Amygdala (tissue), 56 donors: ENCODE measurements at regions not wholly inside any gene's neighbourhood (a gene's known extent, or its start where the extent isn't known, plus 50 kb on each side); places are given as distances from the start of the nearest gene placed in this dataset.

Source experiments
- DNase-seq, 56 donors: peaks; one replicate each; lab custom pipeline; 2025; lab: John Stamatoyannopoulos, UW

DNA sequence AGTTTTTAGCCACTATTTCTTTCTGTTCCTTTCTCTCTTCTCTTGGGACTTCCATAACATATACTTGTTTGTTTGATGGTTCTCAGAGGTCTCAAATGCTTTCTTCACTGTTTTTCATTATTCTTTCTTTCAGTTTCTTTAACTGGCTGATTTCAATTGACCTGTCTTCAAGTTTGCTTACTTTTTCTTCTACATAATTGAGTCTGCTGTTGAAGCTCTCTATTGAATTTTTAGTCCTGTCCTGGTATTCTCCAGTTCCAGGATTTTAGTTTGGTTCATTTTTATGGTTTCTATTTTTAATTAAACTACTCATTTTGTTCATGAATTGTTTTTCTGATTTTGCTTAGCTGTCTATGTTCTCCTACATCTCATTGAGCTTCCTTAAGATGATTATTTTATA is 1305.3 kb upstream of the CELF2 start:
- no peak for DNase-seq

DNA sequence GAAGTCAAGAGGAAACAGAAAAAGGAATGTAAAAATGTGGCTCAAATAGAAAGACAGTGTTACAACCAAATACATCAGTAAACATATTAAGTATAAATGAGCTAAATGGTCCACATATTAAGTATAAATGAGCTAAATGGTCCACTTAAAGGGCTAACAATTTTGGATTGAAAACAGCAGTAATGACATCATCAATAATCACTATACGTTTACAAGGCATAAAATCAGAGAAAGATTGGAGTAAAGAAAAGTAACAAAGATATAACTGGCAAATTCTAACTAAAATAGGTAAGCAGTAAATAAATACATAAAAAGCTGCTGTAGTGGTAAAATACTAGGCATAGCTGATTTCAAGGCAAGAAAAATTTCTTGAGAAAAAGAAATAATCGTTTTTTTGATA is 1298.4 kb upstream of the CELF2 start:
- DNase-seq: no peak

DNA sequence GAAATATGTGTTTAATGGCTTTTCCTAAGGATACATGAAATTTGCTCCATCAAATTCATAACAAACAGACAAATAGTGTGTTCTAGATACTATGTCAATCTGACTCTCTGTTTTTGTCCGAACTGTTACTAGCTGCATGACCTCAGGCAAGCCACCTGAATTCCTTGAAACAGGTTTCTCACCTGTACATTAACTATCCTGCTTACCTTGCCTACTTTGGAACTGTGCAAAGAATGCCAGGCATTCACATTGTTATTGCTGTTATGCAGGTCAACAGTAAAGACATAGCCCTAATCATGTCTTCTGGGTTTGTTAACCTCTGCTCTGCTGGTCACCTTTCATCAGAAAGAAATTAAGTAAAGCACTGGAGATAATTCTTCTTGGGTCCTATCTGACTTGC is 1283.9 kb upstream of the CELF2 start:
- no peak for DNase-seq

DNA sequence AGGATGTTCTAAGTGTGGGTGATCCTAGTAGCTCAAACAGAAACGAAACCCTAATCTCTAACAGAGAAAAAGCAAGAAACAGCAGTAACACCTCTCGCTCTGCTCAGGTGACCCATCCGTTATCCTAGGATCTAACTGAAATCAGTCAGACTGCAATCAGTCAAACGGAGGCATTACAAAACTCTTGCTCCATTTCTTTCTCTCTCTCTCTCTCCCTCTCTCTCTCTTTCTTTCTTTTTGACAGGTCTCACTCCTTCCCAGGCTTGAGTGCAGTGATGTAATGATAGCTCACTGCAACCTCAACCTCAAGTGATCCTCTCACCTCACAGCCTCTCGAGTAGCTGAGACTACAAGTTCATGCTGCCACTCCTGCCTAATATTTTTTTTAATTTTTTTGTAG is 1283.5 kb upstream of the CELF2 start:
- no peak for DNase-seq

- DNase-seq: no peak
Observed at GRCh38 chr10:9735731-9736130, 1281.9 kb upstream of the CELF2 start.

GRCh38 chr10:9743639-9744038 is 1274.0 kb upstream of the CELF2 start:
- DNase-seq: no peak

- DNase-seq: no peak
Observed at GRCh38 chr10:9745158-9745557, 1272.5 kb upstream of the CELF2 start.

DNA sequence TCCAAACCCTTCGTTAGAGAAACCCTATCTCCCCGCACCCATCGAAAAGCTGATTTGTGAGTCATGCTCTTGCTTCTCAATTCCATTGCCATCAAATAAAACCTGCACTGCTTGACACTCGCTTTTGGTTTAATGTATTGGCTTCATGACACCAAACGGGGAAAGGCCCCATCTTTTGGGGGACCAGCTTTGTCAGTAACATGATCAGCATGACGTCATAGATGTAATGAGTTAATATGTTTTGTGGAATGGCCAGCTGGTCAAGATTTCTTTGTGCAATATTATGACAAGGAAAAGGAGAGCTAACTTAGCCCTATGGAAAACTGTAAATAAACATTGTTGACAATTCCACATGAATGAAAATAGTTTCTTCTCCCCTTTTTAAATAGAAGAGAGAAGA is 1260.5 kb upstream of the CELF2 start:
- no peak for DNase-seq

DNA sequence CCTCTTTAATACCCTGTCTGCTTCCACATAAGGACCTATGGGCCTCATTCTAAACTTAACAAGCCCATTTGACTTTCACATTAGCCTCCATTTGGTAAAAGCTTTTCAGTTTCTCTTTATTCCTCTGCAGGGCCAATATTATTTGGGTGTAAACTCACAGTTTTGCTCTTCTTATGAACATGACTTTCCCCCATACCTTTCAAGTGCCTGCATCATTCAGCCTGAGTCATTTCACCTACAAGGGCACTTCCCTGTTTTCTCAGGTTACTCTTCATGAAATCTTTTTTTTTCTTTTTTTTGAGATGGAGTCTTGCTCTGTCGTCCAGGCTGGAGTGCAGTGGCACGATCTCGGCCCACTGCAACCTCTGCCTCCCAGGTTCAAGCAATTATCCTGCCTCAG is 1258.1 kb upstream of the CELF2 start:
- DNase-seq: no peak

DNA sequence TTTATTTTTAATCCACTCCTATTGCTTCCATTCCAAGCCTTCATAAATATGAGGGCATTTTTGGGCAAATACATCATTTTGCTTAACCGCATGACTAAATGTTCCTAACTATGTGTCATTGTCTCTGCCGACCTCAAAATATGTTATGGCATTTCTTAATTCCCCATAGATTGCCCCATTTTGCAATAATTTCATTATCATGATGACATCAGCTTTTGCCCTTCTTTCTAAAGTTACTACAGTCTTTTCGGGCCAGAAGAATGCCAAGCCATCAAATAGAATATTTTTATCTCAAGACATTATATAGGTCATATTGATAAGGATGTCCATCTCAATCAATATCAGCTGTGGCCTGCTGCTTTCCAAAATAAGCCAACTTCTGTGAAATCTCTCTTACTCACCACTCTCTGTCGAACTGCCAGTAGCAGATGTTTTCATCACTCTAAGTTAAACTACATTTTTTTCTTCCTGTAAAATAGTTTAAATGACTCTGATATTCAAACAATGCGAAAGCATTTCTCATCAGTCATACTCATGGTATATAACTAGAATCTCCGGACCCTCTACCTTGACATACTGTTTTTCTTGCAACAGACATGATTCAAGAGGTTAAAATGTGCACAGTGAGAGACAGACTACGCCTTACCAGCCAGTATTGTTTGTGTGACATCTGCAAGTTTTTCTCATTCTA is 1254.6 kb upstream of the CELF2 start:
- DNase-seq: no peak

DNA sequence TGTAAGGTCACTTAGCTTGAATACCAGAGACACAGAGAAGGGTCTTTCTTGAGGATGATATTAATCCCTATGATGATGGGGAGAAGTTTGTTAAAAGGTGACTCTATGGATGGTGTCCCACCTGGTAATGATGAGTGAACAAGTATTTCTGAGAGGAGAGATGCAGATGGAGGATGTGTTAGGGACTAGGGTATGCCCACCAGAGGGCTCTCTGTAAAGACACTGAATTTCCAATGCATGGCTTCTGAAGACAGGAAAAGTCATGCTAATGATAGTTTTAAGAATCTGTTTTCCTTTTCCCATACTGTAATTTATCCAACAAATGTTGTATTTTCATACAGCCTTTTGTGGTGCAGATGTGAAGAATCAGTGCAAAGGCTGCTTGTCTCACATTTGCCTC is 1250.9 kb upstream of the CELF2 start:
- no peak for DNase-seq

DNA sequence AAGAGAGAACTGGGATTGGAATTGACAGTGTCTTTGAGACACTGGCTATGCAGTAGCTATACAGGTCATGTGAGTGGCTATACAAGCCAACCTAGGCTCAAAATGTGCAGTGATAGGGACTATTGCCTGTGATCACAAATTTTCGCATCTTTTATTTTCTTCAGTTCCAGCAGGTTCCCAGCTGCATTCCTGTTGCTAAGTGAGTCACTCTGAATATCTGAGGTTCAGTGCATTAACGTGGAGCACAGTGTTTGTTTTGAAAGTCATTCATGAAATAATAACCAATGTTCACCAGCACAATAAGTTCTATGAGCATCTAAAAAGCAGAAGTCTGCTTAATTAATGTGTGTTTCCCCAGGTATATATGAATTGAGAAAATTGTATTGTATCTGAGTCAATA is 1236.0 kb upstream of the CELF2 start:
- DNase-seq: no peak

- no peak for DNase-seq
Observed at GRCh38 chr10:9786101-9786500, 1231.6 kb upstream of the CELF2 start.

DNA sequence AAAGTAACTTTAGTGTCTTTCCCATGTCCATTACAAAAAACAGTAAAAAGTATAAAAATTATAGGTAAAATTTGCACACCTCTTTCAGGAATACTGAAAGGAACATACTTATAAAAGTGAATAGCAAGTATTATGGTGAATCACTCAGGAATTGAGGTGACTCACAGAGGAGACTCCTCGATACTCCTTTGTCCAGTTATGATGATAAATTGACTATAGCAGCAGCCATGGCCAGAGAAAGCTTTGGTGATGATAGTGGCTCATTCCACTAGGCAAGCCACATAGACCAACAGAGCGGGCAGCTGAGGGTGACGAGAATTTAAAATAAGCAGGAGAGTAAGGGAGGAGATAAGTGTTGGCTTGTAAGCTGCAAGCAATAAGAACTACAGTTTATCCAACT is 1231.1 kb upstream of the CELF2 start:
- no peak for DNase-seq

DNA sequence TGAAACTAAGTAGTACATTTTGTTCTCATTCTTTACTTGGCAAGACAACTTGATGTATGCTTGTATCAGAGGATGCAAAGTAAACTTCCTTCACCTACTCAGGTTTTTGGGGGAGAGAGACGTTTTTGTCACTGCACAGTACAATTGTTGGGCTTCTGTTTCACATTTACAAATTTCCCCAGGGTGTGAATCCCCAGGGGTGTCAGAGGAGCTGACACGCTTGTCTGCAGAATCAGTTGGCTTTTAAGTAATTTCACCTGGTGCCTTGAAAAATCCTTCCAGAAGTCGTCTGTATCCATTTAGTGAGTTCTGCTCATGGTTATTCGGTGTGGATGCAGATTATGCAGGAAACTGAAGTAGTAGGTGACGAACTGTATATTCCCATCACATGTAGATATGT is 1227.7 kb upstream of the CELF2 start:
- DNase-seq: no peak

- no peak for DNase-seq
Observed at GRCh38 chr10:9792181-9792580, 1225.5 kb upstream of the CELF2 start.

- no peak for DNase-seq
Observed at GRCh38 chr10:9796564-9796963, 1221.1 kb upstream of the CELF2 start.

DNA sequence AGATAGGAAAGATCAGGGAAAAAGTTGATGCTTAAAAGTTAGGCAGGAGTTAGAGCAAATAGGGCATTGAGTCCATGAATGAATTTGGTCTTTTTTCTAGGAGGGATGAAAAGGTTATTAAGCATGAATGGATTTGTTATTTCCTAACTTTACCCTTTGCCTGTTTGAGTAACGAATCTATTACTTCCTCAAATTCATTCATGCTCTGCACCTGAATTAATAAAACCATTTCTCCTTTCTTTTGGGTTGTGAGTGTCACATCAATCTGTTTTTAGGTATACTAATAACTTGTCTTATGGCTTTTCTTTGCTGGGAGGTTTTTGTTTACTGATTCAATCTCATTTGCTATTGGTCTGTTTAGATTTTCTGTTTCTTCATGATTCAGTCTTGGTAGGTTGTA is 1217.7 kb upstream of the CELF2 start:
- no peak for DNase-seq

- DNase-seq: no peak
Observed at GRCh38 chr10:9800571-9800970, 1217.1 kb upstream of the CELF2 start.

- no peak for DNase-seq
Observed at GRCh38 chr10:9807846-9808245, 1209.8 kb upstream of the CELF2 start.

GRCh38 chr10:9811601-9812000 is 1206.1 kb upstream of the CELF2 start:
- DNase-seq: no peak

DNA sequence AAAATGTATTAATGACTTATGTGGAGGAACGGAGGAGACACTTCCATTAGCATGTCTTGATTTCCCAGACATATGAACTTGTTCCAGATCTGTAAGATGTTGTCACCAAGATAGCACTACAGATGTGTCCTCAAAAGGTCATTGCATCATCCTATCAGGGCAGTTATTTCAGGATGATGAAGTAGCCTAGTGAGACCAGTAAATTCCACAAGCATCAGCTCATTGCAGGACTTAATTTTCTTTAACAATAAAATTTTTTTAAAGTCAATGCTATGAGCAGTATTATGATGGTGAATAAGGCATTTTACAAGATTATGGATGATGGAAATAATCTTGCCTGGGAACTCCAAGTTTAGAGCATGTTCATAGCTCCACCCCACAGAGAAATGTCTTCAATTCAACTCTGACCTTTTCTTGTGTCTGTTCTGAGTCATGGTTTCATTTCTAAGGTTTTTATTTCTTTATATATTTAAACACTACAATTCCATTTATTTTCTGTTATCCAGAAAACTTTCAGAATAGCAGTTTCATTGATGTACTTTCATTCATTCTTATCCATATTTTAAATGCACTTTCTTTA is 1203.3 kb upstream of the CELF2 start:
- DNase-seq: no peak
